SU-DHL-6 (cell line): ENCODE measurements at regions not wholly inside any gene's neighbourhood (a gene's known extent, or its start where the extent isn't known, plus 50 kb on each side); places are given as distances from the start of the nearest gene placed in this dataset.

ENCODE experiments used
- CTCF ChIP-seq: fragments of 200-600 bp; sonication (generic); IDR thresholded peaks from one replicate; pipeline ENCODE4 v1.5.1; 2017; ENCODE audit warnings: antibody characterized with exemption, mild to moderate bottlenecking, low read length, moderate library complexity; ENCODE audit not compliant: insufficient read depth, poor library complexity, severe bottlenecking
- EZH2phosphoT487 ChIP-seq: fragments of 200-600 bp; sonication (generic), shearing (Covaris generic); conservative IDR thresholded peaks from 2 replicates; pipeline ENCODE4 v1.6.1; 2018; ENCODE audit warnings: mild to moderate bottlenecking, antibody characterized with exemption, low read length, moderate library complexity, mixed read lengths

GRCh38 chr2:40935349-40935748 is 483.5 kb upstream of the SLC8A1 start:
- TF ChIP-seq CTCF (no peak), EZH2phosphoT487 (no peak)
